ENCODE measurements at regions not wholly inside any gene's neighbourhood (a gene's known extent, or its start where the extent isn't known, plus 50 kb on each side); places are given as distances from the start of the nearest gene placed in this dataset.

- TF ChIP-seq EZH2phosphoT487 (IDR thresholded peaks at IDR 0.05; ENCODE audit: borderline replicate concordance) (no peak), CTCF (conservative IDR thresholded peaks at IDR 0.05; ENCODE audit: low read length) (no peak)
These were observed 613.7 kb upstream of the B3GALT2 start for GRCh38 chr1:193799948-193800690.

GRCh38 chr1:193799371-193799770 is 613.0 kb upstream of the B3GALT2 start:
- no peak overlapping the region for H3K4me3 ChIP-seq (ENCODE audit: low read length, poor library complexity, severe bottlenecking)
- no peak overlapping the region for H3K4me2 ChIP-seq (ENCODE audit: low read depth, low read length, poor library complexity, severe bottlenecking)
- H3K9me3 ChIP-seq (ENCODE audit: insufficient read depth, low read depth, low read length), result no peaks in the 10 kb centered on the region
- TF ChIP-seq CTCF (conservative IDR thresholded peaks at IDR 0.05; ENCODE audit: low read length) (no peak), EZH2phosphoT487 (IDR thresholded peaks at IDR 0.05; ENCODE audit: borderline replicate concordance) (no peak)
- H3K9me2 ChIP-seq (replicated peaks; ENCODE audit: low read depth, low read length), result no peaks in the 10 kb centered on the region
- no peak overlapping the region for H3K9ac ChIP-seq (ENCODE audit: low read depth, low read length, poor library complexity, severe bottlenecking)
- no peak overlapping the region for H2AFZ ChIP-seq (ENCODE audit: low read length)
- H3K4me1 ChIP-seq (ENCODE audit: insufficient read depth, low read length, poor library complexity, severe bottlenecking), result no peaks in the 10 kb centered on the region
- H3F3A ChIP-seq (ENCODE audit: low read depth), result no peaks in the 10 kb centered on the region
- H4K20me1 ChIP-seq (ENCODE audit: insufficient read depth, low read length, poor library complexity, severe bottlenecking), result no peaks in the 10 kb centered on the region
- no peaks in the 10 kb centered on the region for H3K79me2 ChIP-seq (ENCODE audit: insufficient read depth, low read length)
- H3K36me3 ChIP-seq (ENCODE audit: insufficient read depth, low read length), result no peaks in the 10 kb centered on the region
- H3K27me3 ChIP-seq (ENCODE audit: insufficient read depth, low read length, poor library complexity, severe bottlenecking), result no peaks in the 10 kb centered on the region

More at GRCh38 chr1:193799948-193800690, 613.7 kb upstream of the B3GALT2 start:
- H4K20me1 ChIP-seq (ENCODE audit: insufficient read depth, low read length, poor library complexity, severe bottlenecking), result no peaks in the 10 kb centered on the region
- no peaks in the 10 kb centered on the region for H3K27me3 ChIP-seq (ENCODE audit: insufficient read depth, low read length, poor library complexity, severe bottlenecking)
- H3K4me2 ChIP-seq (ENCODE audit: low read depth, low read length, poor library complexity, severe bottlenecking), result no peak overlapping the region
- H2AFZ ChIP-seq (ENCODE audit: low read length), result no peak overlapping the region
- H3K79me2 ChIP-seq (ENCODE audit: insufficient read depth, low read length), result no peaks in the 10 kb centered on the region
- H3K4me1 ChIP-seq (ENCODE audit: insufficient read depth, low read length, poor library complexity, severe bottlenecking), result no peaks in the 10 kb centered on the region
- H3K9me3 ChIP-seq (ENCODE audit: insufficient read depth, low read depth, low read length), result no peaks in the 10 kb centered on the region
- no peaks in the 10 kb centered on the region for H3F3A ChIP-seq (ENCODE audit: low read depth)
- H3K4me3 ChIP-seq (ENCODE audit: low read length, poor library complexity, severe bottlenecking), result no peak overlapping the region
- H3K9me2 ChIP-seq (replicated peaks; ENCODE audit: low read depth, low read length), result no peaks in the 10 kb centered on the region
- H3K36me3 ChIP-seq (ENCODE audit: insufficient read depth, low read length), result no peaks in the 10 kb centered on the region
- H3K9ac ChIP-seq (ENCODE audit: low read depth, low read length, poor library complexity, severe bottlenecking), result no peak overlapping the region

- H3K4me1 ChIP-seq (ENCODE audit: insufficient read depth, low read length, poor library complexity, severe bottlenecking), result no peaks in the 10 kb centered on the region
- H2AFZ ChIP-seq (ENCODE audit: low read length), result no peak overlapping the region
- no peak overlapping the region for H3K4me2 ChIP-seq (ENCODE audit: low read depth, low read length, poor library complexity, severe bottlenecking)
- no peaks in the 10 kb centered on the region for H3F3A ChIP-seq (ENCODE audit: low read depth)
- H3K9ac ChIP-seq (ENCODE audit: low read depth, low read length, poor library complexity, severe bottlenecking), result no peak overlapping the region
- no peaks in the 10 kb centered on the region for H3K79me2 ChIP-seq (ENCODE audit: insufficient read depth, low read length)
- no peaks in the 10 kb centered on the region for H3K9me2 ChIP-seq (replicated peaks; ENCODE audit: low read depth, low read length)
- H3K36me3 ChIP-seq (ENCODE audit: insufficient read depth, low read length), result no peaks in the 10 kb centered on the region
- no peak overlapping the region for H3K4me3 ChIP-seq (ENCODE audit: low read length, poor library complexity, severe bottlenecking)
- H4K20me1 ChIP-seq (ENCODE audit: insufficient read depth, low read length, poor library complexity, severe bottlenecking), result no peaks in the 10 kb centered on the region
- TF ChIP-seq EZH2phosphoT487 (IDR thresholded peaks at IDR 0.05; ENCODE audit: borderline replicate concordance) (no peak), CTCF (conservative IDR thresholded peaks at IDR 0.05; ENCODE audit: low read length) (no peak)
- no peaks in the 10 kb centered on the region for H3K27me3 ChIP-seq (ENCODE audit: insufficient read depth, low read length, poor library complexity, severe bottlenecking)
- no peaks in the 10 kb centered on the region for H3K9me3 ChIP-seq (ENCODE audit: insufficient read depth, low read depth, low read length)
These were observed 607.8 kb upstream of the B3GALT2 start for GRCh38 chr1:193794239-193794638.

All from Loucy (cell line).